ENCODE measurements at regions not wholly inside any gene's neighbourhood (a gene's known extent, or its start where the extent isn't known, plus 50 kb on each side); places are given as distances from the start of the nearest gene placed in this dataset.

GRCh38 chr6:91523511-91523910 is 936.6 kb upstream of the MAP3K7 start:
- Mint-ChIP-seq H3K9me3 (peaks cover 2% of the 10 kb centered on the region), H3K36me3 (ENCODE audit: low read depth) (no peaks in the 10 kb centered on the region), H3K4me3 (no peak overlapping the region), H3K4me1 (no peaks in the 10 kb centered on the region), H3K27me3 (no peaks in the 10 kb centered on the region), H3K27ac (no peak overlapping the region)
- CTCF ChIA-PET = no interaction called here
- no peak for DNase-seq
- POLR2A ChIA-PET = no interaction called here

GRCh38 chr6:91521999-91522398 is 935.1 kb upstream of the MAP3K7 start:
- H3K4me1 Mint-ChIP-seq = no peaks in the 10 kb centered on the region
- no peak for DNase-seq
- H3K27me3 Mint-ChIP-seq = no peaks in the 10 kb centered on the region
- H3K4me3 Mint-ChIP-seq = no peak overlapping the region
- H3K27ac Mint-ChIP-seq = no peak overlapping the region
- H3K36me3 Mint-ChIP-seq (ENCODE audit: low read depth) = no peaks in the 10 kb centered on the region
- CTCF ChIA-PET = no interaction called here
- H3K9me3 Mint-ChIP-seq = no peaks in the 10 kb centered on the region
- POLR2A ChIA-PET = no interaction called here

DNA sequence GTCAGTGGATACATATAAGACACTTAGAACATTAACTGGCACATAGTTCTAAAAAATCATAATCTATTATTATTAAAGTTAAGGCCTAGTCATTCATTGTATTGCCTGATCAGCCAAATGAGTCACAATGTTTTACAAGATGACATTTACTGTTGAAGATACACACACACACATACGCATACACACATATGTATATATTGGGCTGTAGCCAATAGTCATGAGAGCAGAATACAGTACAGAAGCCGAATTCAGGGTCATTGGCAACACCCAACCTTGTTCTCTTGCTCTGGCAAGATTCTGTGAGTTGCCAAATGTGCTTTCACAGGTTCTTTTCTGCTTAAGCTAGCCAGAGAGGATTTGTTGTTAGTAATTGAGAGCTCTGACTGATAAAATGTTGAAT is 922.8 kb upstream of the MAP3K7 start:
- DNase-seq = no peak
- Mint-ChIP-seq H3K9me3 (no peaks in the 10 kb centered on the region), H3K4me1 (no peaks in the 10 kb centered on the region), H3K4me3 (no peak overlapping the region), H3K27ac (no peak overlapping the region), H3K36me3 (ENCODE audit: low read depth) (no peaks in the 10 kb centered on the region), H3K27me3 (no peaks in the 10 kb centered on the region)
- ChIA-PET CTCF (no interaction called here), POLR2A (no interaction called here)

DNA sequence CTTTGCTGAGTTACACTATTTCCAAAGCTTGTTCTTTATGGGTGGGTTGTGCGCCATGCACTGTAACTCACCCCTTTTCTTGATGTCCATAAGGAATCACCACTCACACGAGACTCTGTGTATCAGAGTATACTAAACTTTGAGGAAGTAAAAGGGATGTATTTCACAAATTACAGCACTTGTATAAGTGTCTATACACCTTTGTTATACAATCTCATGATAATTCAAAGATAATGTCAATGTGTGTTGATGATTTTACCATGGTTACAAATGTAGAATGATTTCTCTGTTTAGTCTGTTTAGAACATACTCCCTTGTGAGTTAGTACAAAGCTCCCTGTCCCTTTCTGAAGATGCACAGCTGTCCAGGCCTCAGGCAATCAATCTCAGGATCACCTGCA is 922.2 kb upstream of the MAP3K7 start:
- Mint-ChIP-seq H3K36me3 (ENCODE audit: low read depth) (no peaks in the 10 kb centered on the region), H3K27ac (no peak overlapping the region), H3K4me1 (no peaks in the 10 kb centered on the region), H3K4me3 (no peak overlapping the region), H3K27me3 (no peaks in the 10 kb centered on the region), H3K9me3 (no peaks in the 10 kb centered on the region)
- no peak for DNase-seq
- CTCF ChIA-PET = no interaction called here
- POLR2A ChIA-PET = no interaction called here

DNA sequence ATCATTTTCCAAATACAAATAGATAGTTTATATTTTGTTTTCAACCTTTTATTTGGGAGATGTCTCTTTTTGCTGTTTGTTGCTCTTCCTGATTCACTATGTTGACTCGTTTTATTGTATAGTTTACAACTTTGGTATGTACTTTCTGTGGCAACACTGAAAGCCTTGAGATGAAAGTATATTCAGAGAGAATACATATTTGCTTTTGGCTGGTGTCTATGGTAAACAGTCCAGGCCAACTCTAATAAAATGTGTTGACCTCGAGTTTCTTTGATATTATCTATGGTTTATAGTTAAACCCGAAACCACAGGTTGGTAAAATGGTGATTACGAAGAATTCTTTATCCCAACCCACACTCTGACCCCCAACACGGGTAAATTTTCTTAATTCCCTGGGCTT is 919.6 kb upstream of the MAP3K7 start:
- H3K36me3 Mint-ChIP-seq (ENCODE audit: low read depth) = no peaks in the 10 kb centered on the region
- no peak for DNase-seq
- H3K9me3 Mint-ChIP-seq = no peaks in the 10 kb centered on the region
- CTCF ChIA-PET = no interaction called here
- no peak overlapping the region for H3K27ac Mint-ChIP-seq
- POLR2A ChIA-PET = no interaction called here
- H3K4me3 Mint-ChIP-seq = no peak overlapping the region
- no peaks in the 10 kb centered on the region for H3K27me3 Mint-ChIP-seq
- no peaks in the 10 kb centered on the region for H3K4me1 Mint-ChIP-seq

DNA sequence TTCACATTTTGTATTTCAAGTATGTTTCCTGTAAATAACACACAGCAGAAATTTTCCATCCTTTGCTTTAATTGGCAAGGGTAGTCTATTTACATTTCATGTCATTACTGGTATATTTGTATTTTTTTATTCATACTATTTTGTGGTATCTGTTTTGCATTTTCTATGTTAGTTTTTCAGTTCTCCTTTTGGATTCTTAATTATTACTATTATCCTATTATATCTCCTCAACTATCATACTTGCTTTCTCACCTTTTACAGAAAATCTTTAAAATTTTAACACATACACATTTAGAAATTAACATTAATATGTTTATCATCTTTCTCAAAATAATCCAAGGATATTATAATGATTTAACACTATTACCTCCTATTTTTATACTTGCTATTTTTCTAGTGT is 918.3 kb upstream of the MAP3K7 start:
- no peak overlapping the region for H3K4me3 Mint-ChIP-seq
- H3K27me3 Mint-ChIP-seq = no peaks in the 10 kb centered on the region
- H3K9me3 Mint-ChIP-seq = no peaks in the 10 kb centered on the region
- H3K27ac Mint-ChIP-seq = no peak overlapping the region
- no peak for DNase-seq
- H3K36me3 Mint-ChIP-seq (ENCODE audit: low read depth) = no peaks in the 10 kb centered on the region
- ChIA-PET POLR2A (no interaction called here), CTCF (no interaction called here)
- no peaks in the 10 kb centered on the region for H3K4me1 Mint-ChIP-seq

DNA sequence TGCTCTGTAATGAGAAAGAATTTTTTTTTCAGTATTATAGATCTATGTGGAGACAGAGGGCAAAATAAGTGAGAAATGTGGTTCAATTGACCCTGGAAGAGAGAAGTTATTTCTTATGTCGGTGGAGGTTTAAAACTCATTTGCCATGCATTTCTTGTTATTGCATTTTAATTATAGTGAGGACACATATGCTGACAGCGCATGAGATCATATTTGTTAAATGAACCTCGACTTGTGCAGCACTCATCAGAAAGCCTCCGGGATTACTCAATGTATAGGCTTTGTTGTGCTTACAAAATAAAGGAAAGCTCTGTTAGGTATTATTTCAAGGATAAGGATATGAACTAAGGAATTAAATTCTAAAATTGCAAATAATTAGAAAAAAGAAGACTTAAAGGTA is 915.1 kb upstream of the MAP3K7 start:
- ChIA-PET POLR2A (no interaction called here), CTCF (no interaction called here)
- no peaks in the 10 kb centered on the region for H3K36me3 Mint-ChIP-seq (ENCODE audit: low read depth)
- H3K27ac Mint-ChIP-seq = no peak overlapping the region
- H3K4me3 Mint-ChIP-seq = no peak overlapping the region
- no peak for DNase-seq
- no peaks in the 10 kb centered on the region for H3K27me3 Mint-ChIP-seq
- no peaks in the 10 kb centered on the region for H3K4me1 Mint-ChIP-seq
- H3K9me3 Mint-ChIP-seq = no peaks in the 10 kb centered on the region

DNA sequence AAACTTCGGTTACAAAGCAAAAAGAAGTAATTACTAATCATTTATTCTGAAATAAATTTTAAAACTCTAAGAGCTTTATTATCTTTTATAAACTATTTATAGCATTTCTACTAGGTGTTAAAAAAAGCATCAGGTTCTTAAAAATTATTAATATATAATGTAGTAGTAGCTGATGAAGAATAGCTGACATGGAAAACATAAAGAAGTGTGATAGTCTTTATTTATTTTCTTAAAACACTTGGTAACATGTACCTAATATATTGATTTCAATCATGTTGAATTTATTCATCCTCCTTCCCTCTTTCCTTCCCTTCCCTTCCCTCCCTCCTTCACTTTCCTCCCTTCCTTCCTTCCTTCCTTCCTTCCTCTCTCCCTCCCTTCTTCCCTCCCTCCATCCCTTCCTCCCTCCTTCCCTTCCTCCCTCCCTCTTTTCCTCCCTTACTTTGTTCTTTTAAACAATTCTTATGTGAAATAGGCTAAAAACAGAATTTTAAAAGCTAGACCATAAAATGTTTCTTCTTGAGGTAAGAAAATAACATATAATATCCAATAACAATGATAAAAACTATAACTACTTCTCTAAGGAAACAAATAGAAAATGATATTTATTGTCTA is 913.9 kb upstream of the MAP3K7 start:
- no peak for DNase-seq
- H3K36me3 Mint-ChIP-seq (ENCODE audit: low read depth) = no peaks in the 10 kb centered on the region
- no peak overlapping the region for H3K4me3 Mint-ChIP-seq
- no peaks in the 10 kb centered on the region for H3K27me3 Mint-ChIP-seq
- H3K27ac Mint-ChIP-seq = no peak overlapping the region
- ChIA-PET POLR2A (no interaction called here), CTCF (interaction anchor here (0.7 kb wide), 1 partner anchor 15 kb away, joined by 3 read pairs; no protein-coding TSS in a partner anchor)
- H3K9me3 Mint-ChIP-seq = no peaks in the 10 kb centered on the region
- H3K4me1 Mint-ChIP-seq = no peaks in the 10 kb centered on the region

DNA sequence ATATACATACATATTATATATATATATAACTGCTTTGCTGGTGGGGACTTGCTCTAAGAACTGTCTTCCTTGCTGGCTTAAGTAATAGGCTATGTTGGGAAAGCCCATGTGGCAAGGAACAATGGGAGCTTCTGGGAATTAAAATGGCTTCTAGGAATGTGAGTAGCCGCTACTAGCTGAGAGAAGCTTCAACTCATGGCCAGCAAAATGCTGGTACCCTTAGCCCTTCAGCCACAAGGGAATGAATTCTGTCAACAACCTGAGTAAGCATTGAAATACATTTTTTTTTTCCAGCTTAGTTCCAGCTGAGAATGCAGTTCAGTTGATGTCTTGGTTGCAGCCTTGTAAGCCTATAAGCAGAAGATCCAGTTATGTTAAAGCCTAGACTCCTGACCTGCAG is 911.7 kb upstream of the MAP3K7 start:
- H3K36me3 Mint-ChIP-seq (ENCODE audit: low read depth) = no peaks in the 10 kb centered on the region
- no peak overlapping the region for H3K27ac Mint-ChIP-seq
- H3K4me1 Mint-ChIP-seq = no peaks in the 10 kb centered on the region
- no peak for DNase-seq
- H3K9me3 Mint-ChIP-seq = no peaks in the 10 kb centered on the region
- no peak overlapping the region for H3K4me3 Mint-ChIP-seq
- no peaks in the 10 kb centered on the region for H3K27me3 Mint-ChIP-seq
- ChIA-PET POLR2A (no interaction called here), CTCF (interaction anchor here (0.6 kb wide), 2 partner anchors 129 to 1920 kb away, joined by 3 to 4 read pairs; no protein-coding TSS in a partner anchor)

DNA sequence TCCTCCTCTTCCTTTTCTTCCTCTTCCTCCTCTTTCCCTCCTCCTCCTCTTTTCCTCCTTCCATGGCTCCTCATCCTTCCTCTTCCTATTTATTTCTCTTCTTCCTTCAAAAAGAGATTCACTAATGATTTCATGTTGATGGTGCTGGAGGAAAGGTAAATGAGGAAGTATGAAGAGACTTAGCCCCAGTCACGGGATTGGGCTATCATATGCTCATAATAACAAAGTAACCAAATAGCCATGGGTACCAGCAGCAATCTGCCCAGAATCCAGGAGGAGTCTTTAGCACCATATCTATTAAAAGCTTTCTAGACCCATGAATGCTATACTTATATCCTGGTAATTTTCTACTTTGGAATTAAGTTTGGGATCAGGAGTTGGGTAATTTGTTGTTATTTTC is 910.9 kb upstream of the MAP3K7 start:
- Mint-ChIP-seq H3K27ac (no peak overlapping the region), H3K9me3 (no peaks in the 10 kb centered on the region), H3K4me1 (no peaks in the 10 kb centered on the region), H3K4me3 (no peak overlapping the region), H3K27me3 (no peaks in the 10 kb centered on the region), H3K36me3 (ENCODE audit: low read depth) (no peaks in the 10 kb centered on the region)
- ChIA-PET CTCF (no interaction called here), POLR2A (no interaction called here)
- DNase-seq = no peak

- DNase-seq = no peak
Measured at GRCh38 chr6:91490671-91491301, 903.9 kb upstream of the MAP3K7 start.

GRCh38 chr6:91487696-91488392 is 901.0 kb upstream of the MAP3K7 start:
- Mint-ChIP-seq H3K27ac (no peak overlapping the region), H3K27me3 (no peaks in the 10 kb centered on the region), H3K36me3 (ENCODE audit: low read depth) (no peaks in the 10 kb centered on the region), H3K4me1 (no peaks in the 10 kb centered on the region), H3K4me3 (no peak overlapping the region), H3K9me3 (no peaks in the 10 kb centered on the region)
- CTCF ChIA-PET = no interaction called here
- DNase-seq = no peak
- POLR2A ChIA-PET = no interaction called here

More at GRCh38 chr6:91490671-91491301, 903.9 kb upstream of the MAP3K7 start:
- ChIA-PET POLR2A (no interaction called here), CTCF (no interaction called here)
- no peaks in the 10 kb centered on the region for H3K36me3 Mint-ChIP-seq (ENCODE audit: low read depth)
- no peaks in the 10 kb centered on the region for H3K27me3 Mint-ChIP-seq
- no peak overlapping the region for H3K27ac Mint-ChIP-seq
- no peak overlapping the region for H3K4me3 Mint-ChIP-seq
- H3K4me1 Mint-ChIP-seq = no peaks in the 10 kb centered on the region
- no peaks in the 10 kb centered on the region for H3K9me3 Mint-ChIP-seq

DNA sequence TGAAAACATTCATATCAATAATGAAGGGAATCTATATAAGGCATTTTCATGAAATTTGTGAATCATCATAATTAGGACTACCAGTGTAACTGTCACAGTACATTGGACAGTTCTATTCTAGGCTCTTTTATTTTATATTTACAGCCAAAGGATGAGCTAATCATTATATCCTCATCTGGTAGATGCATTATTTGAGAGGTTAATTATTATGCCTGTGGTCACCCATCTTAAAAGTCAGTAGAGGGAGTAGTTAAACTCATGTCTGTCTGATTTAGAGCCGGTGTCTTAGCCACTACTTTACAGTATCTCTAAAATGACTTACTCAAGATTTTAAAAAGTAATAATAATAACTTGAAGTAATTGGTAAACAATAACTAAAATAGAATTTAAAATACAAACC is 899.3 kb upstream of the MAP3K7 start:
- ChIA-PET CTCF (no interaction called here), POLR2A (no interaction called here)
- Mint-ChIP-seq H3K36me3 (ENCODE audit: low read depth) (no peaks in the 10 kb centered on the region), H3K27ac (no peak overlapping the region), H3K9me3 (no peaks in the 10 kb centered on the region), H3K4me3 (no peak overlapping the region), H3K4me1 (no peaks in the 10 kb centered on the region), H3K27me3 (no peaks in the 10 kb centered on the region)
- DNase-seq = no peak

GRCh38 chr6:91485047-91485446 is 898.2 kb upstream of the MAP3K7 start:
- CTCF ChIA-PET = no interaction called here
- no peak overlapping the region for H3K4me3 Mint-ChIP-seq
- no peaks in the 10 kb centered on the region for H3K36me3 Mint-ChIP-seq (ENCODE audit: low read depth)
- H3K27ac Mint-ChIP-seq = no peak overlapping the region
- no peaks in the 10 kb centered on the region for H3K4me1 Mint-ChIP-seq
- POLR2A ChIA-PET = no interaction called here
- no peaks in the 10 kb centered on the region for H3K9me3 Mint-ChIP-seq
- no peaks in the 10 kb centered on the region for H3K27me3 Mint-ChIP-seq
- no peak for DNase-seq
